H1 (cell line): ENCODE measurements at regions not wholly inside any gene's neighbourhood (a gene's known extent, or its start where the extent isn't known, plus 50 kb on each side); places are given as distances from the start of the nearest gene placed in this dataset.

ENCODE experiments used
- CTCF ChIP-seq, 3 experiments: IDR thresholded peaks; 1 replicate in 2 of 3; 2 replicates in 1 of 3; pipeline versions ENCODE4 v1.5.1 to v1.6.1; 2011; ENCODE audit warnings: low read length in 3 of 3, mild to moderate bottlenecking in 3 of 3, inconsistent platforms in 2 of 3, low read depth in 1 of 3, moderate library complexity in 1 of 3; ENCODE audit not compliant: insufficient read depth in 1 of 3; ENCODE audit errors: control extremely low read depth in 1 of 3
- EZH2 ChIP-seq: fragments of 200-600 bp; sonication (generic); IDR thresholded peaks from 2 replicates; pipeline ENCODE4 v1.7.1; 2012; ENCODE audit warnings: low read depth, mild to moderate bottlenecking, moderate library complexity, low read length, inconsistent platforms; ENCODE audit not compliant: severe bottlenecking
- MAX ChIP-seq: IDR thresholded peaks from 2 replicates; pipeline ENCODE4 v1.6.1; 2012; ENCODE audit warnings: inconsistent platforms
- POLR2AphosphoS5 ChIP-seq: IDR thresholded peaks from 2 replicates; pipeline ENCODE4 v1.6.1; 2011; ENCODE audit warnings: low read depth, low read length
- RFX5 ChIP-seq: IDR thresholded peaks from 2 replicates; pipeline ENCODE4 v1.6.1; 2011; ENCODE audit warnings: low read depth, low read length, improper control_type of control experiment, borderline replicate concordance
- RXRA ChIP-seq: IDR thresholded peaks from 2 replicates; pipeline ENCODE4 v1.6.1; 2011; ENCODE audit warnings: low read depth, mild to moderate bottlenecking, low read length, moderate library complexity; ENCODE audit not compliant: insufficient read depth

GRCh38 chr9:13721481-13722235 lies 442.2 kb upstream of the MPDZ start:
- TF ChIP-seq CTCF (IDR thresholded peaks at IDR 0.05; ENCODE audit: control extremely low read depth in 1 of 3, insufficient read depth in 1 of 3, low read depth in 1 of 3, low read length in 3 of 3) (no peak), EZH2 (no peak), POLR2AphosphoS5 (no peak), RFX5 (no peak), MAX (no peak), RXRA (no peak)
